VCaP (cell line): ENCODE measurements at regions not wholly inside any gene's neighbourhood (a gene's known extent, or its start where the extent isn't known, plus 50 kb on each side); places are given as distances from the start of the nearest gene placed in this dataset.
"Not testable (repeated sequence)": the region's sequence is repeated elsewhere in the genome, so short reads cannot be mapped to it uniquely, and the experiment has no call there.

Experiments used
- H3K27ac ChIP-seq: fragments of 450-650 bp; 2 replicates; pipeline ENCODE4 v1.5.1; 2017
- CTCF ChIP-seq: fragments of 450-650 bp; conservative IDR thresholded peaks from 2 replicates; pipeline ENCODE4 v1.5.1; 2017; ENCODE audit warnings: mild to moderate bottlenecking, moderate library complexity

DNA sequence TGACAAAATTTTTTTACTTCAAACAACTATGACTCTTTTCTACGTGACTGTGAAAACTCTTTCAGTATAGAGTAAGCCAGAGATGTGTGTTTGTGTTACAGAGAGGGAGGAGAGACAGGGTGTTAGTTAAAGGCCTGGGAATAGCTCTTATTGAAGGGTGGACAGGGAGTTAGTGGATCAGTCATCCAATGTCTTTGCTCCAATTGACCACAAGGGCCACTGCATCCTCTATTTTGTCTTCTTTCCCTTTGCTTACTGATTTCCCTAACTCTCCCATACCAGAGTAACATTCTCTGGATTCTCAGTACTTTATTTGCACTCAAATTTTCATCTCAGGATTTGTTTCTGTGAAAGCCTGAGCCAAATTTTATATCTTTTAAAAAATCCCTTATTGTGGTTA lies 920.3 kb downstream of the CDH18 start:
- TF ChIP-seq CTCF, result no peak
- H3K27ac ChIP-seq, result no peak overlapping the region

DNA sequence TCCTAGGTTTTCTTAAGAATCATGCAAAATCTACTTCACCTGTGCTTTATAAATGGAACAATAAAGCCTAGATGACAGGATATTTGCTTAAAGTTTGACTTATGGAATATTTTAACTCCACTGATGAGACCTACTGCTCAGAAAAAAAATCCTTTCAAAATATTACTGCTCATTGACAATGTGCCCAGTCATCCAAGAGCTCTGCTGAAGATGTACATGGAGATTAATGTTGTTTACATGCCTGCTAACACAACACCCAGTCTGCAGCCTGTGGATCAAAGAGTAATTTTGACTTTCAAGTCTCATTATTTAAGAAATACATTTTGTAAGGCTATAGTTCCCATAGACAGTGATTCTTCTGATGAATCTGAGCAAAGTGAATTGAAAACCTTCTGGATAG lies 889.6 kb downstream of the CDH18 start:
- no peak for TF ChIP-seq CTCF

DNA sequence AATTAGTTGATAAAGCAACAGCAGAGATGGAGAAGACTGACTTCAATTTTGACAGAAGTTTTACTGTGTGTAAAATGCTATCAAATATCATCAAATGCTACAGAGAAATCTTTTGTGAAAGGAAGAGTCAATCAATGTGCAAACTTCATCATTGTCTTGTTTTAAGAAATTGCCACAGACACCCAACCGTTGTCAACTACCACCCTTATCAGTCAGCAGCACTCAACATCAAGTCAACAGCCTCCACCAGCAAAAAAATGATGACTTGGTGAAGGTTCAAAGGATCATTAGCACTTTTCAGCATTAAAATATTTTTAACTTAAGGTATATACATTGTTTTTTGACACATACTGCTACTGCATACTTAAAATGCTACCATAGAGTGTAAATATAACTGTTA lies 888.8 kb downstream of the CDH18 start:
- H3K27ac ChIP-seq, result no peak overlapping the region
- TF ChIP-seq CTCF, result no peak

More for the DNA sequence above, 889.6 kb downstream of the CDH18 start:
- no peak overlapping the region for H3K27ac ChIP-seq

GRCh38 chr5:19104948-19105347 lies 883.1 kb downstream of the CDH18 start:
- no peak for TF ChIP-seq CTCF
- H3K27ac ChIP-seq, result no peak overlapping the region

GRCh38 chr5:19122923-19123322 lies 865.1 kb downstream of the CDH18 start:
- no peak for TF ChIP-seq CTCF

DNA sequence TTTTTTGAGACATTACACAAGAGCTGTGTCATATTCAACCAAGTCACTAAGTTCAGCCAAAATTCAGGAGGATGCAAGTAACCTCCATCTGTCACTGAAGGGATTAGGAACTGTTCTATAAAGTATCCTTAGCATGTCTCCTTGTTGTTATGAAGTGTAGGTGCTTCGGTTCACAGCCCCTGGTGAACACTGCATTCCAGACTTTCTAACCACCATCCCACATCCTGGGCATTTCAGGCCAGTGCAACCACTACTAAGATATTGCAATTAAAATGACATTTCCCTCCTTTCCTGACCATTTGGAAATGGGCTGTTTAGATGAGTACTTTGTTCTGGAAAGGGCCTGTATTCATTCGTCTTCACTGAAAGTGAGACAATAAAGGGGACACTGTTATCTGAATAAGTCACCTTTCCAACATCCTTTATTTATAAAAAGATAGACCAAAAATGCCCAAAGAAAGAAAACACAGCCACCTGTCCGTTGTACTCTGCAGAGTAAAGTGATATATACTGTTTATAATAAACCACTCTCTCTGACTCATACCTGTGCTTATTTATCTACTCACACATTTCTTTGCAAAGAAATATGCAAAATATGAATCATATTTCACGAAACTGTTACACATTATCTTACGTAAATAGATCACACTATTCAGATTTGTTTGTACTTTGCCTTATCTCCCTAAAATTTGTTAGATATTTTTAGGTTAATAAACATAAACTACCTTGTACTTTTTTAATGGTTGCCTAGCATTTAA lies 861.9 kb downstream of the CDH18 start:
- TF ChIP-seq CTCF, result no peak
- no peak overlapping the region for H3K27ac ChIP-seq

More at GRCh38 chr5:19122923-19123322, 865.1 kb downstream of the CDH18 start:
- no peak overlapping the region for H3K27ac ChIP-seq

DNA sequence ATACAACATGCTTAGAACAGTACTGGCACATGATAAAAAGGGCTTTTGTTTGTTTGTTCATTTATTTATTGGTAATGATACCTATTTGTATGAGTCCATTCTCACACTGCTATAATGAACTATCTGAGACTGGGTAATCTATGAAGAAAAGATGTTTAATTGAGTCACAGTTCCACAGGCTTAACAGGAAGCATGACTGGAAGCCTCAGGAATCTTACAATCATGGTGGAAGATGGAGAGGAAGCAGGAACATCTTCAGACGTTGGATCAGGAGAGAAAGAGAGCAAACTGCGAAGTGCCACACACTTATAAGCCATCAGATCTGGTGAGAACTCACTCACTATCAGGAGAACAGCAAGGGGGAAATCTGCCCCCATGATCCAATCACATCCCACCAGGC lies 847.7 kb downstream of the CDH18 start:
- H3K27ac ChIP-seq, result no peak overlapping the region
- no peak for TF ChIP-seq CTCF

GRCh38 chr5:19141937-19142524 lies 846.0 kb downstream of the CDH18 start:
- H3K27ac ChIP-seq, result not testable (repeated sequence)

- not testable (repeated sequence) for H3K27ac ChIP-seq
These were observed 845.1 kb downstream of the CDH18 start for GRCh38 chr5:19142713-19143414.
